AG09319 (cell line): ENCODE measurements at regions not wholly inside any gene's neighbourhood (a gene's known extent, or its start where the extent isn't known, plus 50 kb on each side); places are given as distances from the start of the nearest gene placed in this dataset.

Source experiments
- DNase-seq: peaks from one replicate; pipeline ENCODE4 v3.0.0-alpha.2; 2010; ENCODE audit warnings: low read depth; ENCODE audit errors: extremely low read depth
- TF ChIP-seq, protein P1 (sequence below): IDR thresholded peaks from 2 replicates; pipeline ENCODE4 v1.5.1; 2011; ENCODE audit warnings: low read depth, mild to moderate bottlenecking, inconsistent platforms, low read length, moderate library complexity

DNA sequence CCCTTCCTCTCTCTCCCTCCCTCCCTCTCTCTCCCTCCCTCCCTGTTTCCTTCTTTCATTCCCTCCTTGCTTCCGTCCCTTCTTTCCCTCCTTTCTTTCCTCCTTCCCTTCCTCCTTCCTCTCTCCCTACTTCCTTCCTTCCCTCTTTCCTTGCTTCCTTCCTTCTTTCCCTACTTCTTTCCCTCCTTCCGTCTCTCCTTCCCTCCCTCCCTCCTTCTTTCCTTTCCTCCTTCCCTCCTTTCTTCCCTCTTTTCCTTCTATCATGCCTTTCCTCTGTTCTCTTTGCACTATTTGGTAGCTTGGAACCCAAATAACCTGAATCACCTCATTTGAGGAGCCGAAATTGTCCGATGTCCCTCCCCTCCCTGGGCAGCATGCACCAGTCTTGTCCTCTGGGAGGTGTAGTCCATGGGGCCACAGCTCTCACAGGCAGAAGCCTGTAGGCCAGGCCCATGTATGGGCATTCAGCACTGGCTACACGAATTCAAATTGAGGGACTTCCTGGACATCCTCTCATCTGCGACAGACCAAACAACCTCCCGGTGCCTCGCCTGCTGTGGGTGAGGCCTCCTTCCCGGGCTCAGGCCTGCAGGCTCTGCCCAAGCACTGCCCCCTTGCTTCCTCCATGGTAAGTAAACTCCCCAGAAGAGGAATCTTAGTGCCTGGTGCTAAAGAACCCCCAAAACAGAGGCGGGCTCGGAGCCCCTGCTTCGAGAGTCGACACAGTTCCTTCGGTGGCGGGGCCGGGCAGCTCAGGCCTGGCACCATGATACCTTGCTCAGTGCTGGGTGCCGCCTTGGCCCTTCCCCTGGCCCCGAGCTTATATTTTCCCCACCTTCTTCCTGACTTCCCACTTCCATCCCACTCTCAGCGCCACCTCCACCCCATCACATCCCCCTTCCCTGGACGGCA is 454.1 kb upstream of the CADM1 start:
- no peak for DNase-seq
- TF ChIP-seq, protein P1, sequence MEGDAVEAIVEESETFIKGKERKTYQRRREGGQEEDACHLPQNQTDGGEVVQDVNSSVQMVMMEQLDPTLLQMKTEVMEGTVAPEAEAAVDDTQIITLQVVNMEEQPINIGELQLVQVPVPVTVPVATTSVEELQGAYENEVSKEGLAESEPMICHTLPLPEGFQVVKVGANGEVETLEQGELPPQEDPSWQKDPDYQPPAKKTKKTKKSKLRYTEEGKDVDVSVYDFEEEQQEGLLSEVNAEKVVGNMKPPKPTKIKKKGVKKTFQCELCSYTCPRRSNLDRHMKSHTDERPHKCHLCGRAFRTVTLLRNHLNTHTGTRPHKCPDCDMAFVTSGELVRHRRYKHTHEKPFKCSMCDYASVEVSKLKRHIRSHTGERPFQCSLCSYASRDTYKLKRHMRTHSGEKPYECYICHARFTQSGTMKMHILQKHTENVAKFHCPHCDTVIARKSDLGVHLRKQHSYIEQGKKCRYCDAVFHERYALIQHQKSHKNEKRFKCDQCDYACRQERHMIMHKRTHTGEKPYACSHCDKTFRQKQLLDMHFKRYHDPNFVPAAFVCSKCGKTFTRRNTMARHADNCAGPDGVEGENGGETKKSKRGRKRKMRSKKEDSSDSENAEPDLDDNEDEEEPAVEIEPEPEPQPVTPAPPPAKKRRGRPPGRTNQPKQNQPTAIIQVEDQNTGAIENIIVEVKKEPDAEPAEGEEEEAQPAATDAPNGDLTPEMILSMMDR: no peak

DNA sequence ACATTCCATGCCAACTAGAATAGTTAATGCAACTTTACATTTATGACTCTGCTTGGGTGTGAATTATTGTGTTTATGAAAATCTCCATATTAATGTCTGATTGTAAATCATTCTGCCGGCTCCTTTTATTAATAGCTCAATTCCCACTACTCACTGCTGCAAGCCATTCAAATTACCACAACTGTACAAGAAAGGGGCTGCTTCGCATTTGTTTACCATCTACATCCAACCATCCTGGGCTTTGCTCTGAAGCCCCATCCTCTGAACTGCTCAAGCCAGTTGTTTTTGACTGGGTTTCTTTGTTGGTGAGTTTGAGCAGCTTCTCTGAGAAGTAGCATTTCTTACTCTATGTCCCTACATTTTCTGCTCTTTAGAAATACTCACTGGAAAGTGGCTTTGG is 451.6 kb upstream of the CADM1 start:
- TF ChIP-seq, protein P1: no peak
- DNase-seq: no peak

DNA sequence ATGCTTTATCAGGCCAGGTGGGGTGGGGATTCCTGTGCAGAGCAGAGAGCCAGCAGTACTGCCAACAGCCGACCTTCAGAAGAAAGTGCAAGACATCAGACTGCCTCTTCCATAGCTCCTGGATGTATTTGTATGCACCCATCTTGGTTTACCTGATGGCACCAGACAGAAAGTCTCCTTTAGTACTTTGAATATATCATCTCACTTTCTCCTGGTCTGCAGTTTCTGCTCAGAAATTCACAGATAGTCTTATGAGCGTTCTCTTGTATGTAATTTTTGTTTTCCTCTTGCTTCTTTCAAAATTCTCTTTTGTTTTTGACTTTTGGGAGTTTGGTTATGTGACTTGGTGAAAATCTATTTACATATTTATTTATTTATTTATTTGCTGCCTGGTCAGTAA is 446.4 kb upstream of the CADM1 start:
- TF ChIP-seq, protein P1: no peak

DNA sequence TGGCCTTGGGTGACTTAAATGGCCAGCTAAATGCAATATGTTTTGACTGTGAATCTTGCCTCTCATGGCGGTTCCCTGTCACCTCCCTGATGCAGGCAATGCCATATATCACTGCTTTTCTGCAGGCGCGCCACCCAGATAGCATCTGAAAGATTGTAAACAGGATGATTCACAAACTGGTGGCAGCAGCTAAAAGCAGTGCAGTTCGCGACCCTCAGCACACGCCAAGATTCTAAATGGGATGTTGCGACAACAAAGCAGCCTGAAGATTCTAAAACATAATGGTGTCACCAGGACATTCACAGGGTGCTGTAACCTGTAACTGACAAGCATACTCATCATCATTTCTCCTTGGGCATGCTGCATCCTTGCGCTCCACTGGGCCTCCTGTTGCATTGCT is 440.4 kb upstream of the CADM1 start:
- TF ChIP-seq, protein P1: no peak
- DNase-seq: no peak

More for the DNA sequence above, 446.4 kb upstream of the CADM1 start:
- DNase-seq: no peak

DNA sequence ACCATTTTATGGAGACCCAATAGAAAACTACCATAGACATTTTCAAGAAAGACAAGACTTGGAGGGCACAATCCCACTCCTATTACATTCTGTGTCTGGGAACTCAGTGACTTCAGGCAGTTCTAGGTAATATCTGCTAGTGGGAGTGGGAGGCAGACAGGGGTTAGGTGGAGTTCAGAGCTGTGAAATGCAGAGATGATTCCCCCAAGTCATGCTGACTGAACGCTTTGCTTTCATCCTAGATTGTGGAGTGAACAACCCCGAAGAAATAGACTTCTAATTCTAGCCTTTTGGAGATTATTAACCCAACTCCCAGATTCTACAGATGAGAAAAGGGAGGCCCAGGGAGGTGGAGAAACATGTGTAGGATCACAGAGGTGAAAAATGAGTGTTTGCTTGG is 437.8 kb upstream of the CADM1 start:
- no peak for DNase-seq
- TF ChIP-seq, protein P1: no peak

DNA sequence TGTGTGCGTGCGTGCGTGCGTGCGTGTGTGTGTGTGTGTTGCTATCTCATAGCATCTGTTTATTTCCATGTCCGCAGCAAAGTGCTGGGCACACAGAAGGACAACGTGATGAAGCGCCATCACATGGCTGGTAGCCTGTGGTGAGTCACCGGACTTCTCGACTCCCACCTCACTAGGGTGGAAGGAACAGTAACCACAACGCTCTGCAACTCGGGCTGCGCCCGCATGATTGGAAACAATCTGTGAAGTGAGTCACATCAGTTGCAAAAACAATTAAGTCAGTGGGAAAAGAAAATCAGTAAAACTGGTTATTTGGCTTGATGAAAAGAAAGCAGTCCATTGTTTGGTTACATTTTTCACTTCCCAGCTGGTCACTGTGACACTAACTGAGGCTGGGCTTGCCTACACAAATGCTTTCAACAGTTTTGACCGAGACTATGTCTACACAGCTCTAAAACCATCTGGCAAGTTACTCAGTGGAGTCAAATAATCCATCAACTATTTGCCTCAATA is 437.3 kb upstream of the CADM1 start:
- TF ChIP-seq, protein P1: no peak
- no peak for DNase-seq

DNA sequence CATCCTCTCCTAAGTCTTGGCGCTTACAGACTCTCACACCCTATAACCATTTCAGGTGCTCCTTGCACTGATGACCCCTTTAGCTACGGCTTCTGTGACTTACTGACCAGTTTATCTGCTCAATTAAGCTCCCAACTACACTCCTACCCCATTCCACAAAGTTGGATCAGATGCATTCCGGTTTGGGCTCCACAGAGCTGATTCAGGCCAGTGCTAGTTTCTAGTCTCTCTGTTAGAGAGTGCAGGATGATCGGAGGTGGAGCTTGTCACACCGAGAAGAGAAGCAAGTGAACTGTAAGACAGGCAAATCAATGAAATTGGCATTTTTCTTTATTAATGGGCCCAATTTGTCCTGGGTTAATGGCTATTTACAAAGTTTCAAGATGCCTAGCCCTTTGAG is 436.8 kb upstream of the CADM1 start:
- TF ChIP-seq, protein P1: no peak
- no peak for DNase-seq
